GM19397 (cell line): ENCODE measurements at regions not wholly inside any gene's neighbourhood (a gene's known extent, or its start where the extent isn't known, plus 50 kb on each side); places are given as distances from the start of the nearest gene placed in this dataset.

ENCODE experiments used
- ATAC-seq: cut with Tn5 transposase; IDR thresholded peaks from one replicate; pipeline ENCODE4 v1.9.1; 2021; ENCODE audit warnings: mild to moderate bottlenecking, moderate library complexity; ENCODE audit not compliant: unreplicated experiment

DNA sequence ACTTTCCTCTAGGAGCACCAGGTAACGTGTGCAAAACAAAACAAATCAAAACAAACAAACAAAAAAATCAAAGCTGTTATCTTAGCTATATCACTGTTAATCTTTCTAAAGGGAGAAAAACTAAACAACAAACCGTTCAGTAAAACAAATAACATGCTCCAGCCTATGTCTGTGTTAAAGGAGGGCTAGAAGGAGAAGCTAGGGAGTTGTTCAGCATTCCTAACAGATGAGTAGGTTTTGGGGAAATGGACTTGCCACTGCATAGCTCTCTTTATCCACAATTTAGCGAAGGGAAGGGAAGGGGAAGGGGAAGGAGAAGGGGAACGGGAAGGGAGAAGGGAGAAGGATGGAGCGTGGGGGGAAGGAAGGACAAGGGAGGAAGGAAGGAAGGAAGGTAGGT is 134.2 kb upstream of the AKR1E2 start:
- no peak for ATAC-seq

DNA sequence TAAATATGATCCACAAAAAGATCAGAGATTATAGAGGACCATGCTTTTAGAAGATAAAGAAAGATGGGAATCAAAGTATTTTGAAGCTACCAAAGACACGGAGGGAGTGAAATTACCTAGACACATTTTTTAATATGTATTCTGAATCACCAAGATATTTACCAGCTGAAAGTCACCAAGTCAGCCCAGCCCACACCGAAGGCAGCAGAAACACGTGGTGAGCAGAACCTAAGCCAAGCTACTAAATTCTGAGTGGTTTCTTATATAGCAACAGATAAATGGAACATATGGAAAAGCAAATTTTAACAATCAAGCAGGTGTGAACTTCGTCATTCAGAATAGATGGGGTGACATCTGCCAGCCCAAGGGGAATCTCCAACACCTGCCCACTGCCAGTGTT is 134.7 kb upstream of the AKR1E2 start:
- no peak for ATAC-seq

DNA sequence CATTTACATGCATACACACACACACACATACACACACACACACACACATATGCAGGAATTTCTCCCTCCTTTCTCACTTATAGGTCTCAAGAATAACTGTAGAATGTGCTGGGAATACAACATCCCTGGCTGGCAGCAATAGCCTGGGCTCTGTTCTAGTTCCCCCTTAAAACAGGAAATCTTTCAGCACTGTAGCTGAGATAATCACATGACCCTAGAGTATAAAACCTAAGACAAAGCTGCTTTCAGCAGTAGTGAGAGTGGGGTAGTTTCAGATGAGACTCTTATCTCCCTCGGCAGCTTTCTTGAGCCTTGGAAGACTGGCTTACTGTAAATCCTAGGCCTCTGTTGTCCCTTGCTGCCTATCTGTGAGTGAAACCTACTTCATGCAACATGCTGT is 137.4 kb upstream of the AKR1E2 start:
- ATAC-seq, result no peak

DNA sequence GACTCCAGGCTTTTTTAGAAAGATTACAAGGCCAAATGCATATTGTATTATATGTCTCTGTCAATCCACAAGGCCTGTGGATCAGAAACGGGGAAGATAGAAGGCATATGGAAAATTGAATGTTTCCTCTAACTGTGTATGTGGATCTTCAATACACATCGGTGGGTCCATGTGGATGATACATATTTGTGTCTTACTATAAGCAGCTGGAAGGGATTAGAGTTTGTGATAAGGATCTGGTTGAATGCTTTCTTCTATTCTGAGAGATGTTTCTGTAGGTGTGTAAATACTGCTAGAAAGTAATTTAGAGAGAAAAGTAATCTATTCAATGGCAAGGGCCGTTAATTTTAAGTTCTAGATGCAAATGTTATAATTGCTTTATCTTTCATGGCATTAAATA is 137.8 kb upstream of the AKR1E2 start:
- no peak for ATAC-seq

DNA sequence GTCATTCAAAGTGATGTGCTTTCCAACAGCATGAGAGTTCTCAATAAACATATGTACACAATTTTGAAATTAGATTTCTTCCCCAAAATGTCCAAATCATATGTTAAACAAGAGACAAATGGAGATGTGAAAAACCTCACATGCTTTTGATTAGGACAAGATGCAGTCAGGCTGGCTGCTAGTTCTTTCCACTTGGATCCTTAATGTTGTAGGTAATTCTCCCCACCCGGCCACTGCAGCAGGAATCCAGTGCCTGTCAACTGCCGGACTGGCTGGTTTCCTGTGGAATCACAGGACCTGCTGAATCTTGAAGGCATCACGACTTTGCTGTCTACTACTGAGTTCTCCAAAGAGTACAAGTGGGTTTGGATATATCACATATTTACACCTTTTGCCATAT is 138.6 kb upstream of the AKR1E2 start:
- no peak for ATAC-seq

DNA sequence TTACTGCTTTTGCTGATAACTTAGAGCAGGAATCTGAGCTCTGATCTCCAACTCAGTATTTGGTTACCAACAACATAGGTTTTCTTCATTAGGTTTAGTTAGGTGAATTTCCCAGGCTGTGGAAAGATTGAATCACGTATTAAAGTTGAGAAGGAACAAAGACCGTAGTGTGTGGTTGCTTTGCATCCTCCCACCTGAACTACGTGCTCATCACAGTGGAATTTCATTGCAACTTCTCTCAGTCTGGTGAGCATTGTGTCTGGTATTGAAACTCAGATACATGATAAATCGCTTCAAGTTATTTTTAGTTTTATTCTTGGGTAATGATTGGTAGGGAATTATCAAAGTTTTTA is 139.4 kb upstream of the AKR1E2 start:
- no peak for ATAC-seq

DNA sequence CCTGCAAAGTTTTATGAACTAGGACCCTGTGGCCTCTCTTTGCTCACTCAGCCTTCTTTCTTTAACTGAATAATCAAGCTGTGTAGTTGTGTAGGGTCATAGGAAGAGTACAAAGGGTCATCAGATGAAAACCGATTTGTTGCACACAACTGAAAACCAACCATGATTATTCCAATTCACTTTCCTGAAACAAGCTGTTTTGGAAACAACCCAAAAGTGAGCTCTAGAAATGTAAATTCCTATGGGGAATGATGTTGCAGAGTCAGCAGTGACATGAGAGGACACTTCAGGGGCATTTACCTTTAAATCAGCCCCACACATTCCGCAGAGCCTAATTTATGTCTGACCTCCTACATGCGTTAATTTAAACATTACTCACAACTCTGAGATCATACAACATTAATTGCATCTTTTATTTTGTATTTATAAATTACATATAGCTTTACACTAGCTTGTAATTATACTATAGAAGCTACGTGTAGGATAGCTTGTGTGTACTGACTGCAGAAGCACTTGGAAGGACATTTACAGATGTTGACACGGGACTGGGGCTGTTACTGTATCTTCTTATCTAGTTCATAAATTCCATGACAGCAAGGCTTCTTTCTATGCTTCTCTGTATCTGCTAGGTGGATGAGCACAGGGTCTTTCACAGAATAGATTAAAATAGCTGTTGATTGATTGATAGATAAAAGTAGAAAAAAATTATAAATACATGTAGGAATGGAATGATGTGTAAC is 139.9 kb upstream of the AKR1E2 start:
- no peak for ATAC-seq

DNA sequence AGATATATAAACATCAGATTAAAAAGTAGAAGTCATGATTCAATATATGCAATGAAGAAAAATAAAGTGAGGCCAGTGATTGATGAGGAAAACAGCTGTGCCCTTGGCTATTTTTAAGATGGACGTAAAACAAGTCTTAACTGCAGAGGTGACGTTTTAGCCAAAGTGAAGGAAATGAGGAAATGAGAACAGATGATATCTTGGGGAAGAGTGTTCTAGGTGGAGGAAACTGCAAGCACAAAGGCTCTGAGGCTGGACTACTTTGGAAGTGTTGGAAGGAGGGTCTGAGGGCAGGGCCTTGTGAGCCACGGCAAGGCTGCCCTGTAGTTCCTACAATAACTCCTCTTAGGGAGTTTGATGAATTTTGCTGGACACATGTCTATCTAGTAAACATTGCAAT is 140.5 kb upstream of the AKR1E2 start:
- ATAC-seq, result no peak

DNA sequence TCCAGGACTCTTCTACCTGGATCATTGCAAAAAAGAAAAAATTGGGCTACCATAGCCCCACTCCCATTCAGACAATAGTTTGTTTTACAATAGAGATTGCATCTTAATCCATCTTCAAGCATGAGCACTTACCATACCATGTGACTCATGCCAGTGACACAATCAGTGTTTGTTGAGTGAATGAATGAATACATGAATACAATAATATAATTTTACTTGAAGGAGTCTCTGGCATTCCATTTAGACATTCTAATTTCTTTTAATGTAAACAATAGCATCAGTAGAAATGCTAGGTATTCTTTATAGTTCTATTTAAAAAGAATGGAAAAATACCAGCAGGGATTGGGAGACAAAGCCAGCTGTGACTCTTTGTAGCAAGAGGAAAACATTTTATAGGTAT is 141.6 kb upstream of the AKR1E2 start:
- no peak for ATAC-seq

DNA sequence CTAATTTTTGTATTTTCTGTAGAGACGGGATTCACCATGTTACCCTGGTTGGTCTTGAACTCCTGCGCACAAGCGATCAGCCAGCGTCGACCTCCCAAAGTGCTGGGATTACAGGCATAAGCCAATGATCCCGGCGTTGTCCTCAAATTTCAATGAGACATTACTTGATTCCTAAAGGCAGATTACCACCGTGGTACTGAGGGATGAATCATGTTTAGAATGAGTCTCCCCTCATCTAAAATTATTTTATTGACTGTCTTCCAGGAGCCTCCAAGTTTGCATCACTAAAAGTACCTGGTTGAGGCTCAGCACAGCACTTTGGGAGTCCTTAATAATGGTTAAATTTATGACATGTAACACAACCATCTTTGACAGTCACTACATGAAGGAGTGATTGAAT is 142.2 kb upstream of the AKR1E2 start:
- ATAC-seq, result no peak

DNA sequence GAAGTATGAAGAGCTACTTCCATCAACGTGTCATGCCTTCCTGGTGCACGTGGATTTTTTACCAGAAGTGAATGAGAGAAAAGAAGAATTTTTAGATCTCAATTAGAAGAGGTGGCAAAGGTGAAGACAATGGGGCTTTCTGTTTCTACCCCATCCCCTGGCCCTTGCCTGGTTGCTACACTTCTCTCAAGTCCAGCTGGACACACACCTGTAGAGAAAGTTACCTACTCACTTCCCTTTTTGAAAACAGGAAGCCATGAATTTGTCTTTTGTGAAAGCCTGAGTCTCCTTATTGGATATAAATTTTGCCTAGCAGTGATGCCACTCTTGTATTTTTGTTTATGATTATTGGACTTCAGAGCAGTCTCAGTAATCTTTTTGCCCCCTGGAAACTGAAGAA is 142.9 kb upstream of the AKR1E2 start:
- no peak for ATAC-seq

DNA sequence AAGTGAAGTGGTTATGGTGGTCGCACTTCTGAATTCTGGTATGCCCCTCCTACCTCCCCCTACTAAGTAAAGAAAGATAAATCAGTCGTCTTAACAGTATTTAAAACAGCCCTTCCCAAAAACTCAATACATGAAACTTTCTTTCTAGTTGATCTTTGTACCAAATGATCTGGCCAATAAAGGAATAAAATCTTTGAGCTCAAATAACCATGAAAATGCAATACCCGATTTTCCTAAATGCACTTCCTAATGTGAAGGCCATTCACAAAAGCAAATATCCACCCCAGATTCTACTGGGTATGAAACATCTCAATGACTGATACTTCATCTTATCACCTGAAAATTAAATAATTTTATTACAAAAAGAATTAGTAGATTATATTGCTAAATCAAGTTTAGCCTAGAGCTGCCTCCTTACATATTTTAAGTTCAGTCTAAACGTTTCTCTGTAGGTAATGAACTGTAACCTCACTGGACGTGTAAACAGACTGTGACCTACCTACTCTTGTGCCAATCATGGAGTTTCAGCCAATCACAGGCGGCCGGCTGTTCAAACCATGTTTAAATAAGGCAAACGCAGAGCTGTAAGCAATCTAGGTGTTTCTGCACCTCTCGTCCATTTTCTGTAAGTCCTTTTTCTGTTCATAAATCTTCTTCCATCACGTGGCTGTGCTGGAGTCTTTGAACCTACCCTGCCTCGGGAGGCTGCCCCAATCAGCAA is 146.9 kb upstream of the AKR1E2 start:
- no peak for ATAC-seq

DNA sequence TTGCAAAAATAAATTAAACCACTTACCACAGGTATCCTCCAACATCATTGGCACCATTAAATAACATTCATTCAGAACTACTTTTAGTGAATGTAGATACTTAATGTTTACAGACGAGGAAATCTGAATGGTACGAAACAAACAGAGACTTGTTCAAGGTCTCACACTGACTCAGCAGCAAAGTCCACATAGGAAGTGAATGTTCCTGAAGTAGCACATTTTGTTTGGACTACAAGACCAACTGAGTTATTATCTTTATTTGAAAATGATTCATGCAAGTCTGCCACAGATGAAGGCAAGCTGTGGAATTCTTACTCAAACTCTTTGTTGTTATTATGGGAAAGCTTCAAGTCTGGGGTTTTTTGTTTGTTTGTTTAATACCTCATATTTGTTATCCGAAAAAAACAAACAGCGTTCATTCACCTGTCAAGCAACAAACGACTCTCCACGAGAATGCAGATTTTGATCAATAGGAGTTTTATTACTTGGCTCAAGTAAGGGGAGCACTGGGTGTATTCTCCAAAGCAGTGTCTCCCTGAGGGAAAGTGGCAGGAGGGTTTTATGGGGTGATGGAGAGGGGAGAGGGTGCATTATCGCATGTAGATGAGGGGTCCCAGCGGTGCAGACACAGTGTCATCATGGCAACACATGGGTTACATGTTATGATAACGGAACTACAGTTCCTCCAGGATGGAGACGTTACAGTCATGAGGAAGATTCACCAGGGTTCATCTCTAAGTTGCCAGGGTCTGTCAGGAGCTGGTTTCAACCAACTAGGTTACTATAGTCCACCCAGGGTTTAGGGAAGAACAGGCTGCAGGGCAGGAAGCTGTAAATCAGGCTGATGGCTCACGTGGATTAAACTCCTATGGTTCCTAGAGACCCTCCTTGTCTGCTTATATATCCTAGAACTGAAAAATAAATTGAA is 147.7 kb upstream of the AKR1E2 start:
- no peak for ATAC-seq

DNA sequence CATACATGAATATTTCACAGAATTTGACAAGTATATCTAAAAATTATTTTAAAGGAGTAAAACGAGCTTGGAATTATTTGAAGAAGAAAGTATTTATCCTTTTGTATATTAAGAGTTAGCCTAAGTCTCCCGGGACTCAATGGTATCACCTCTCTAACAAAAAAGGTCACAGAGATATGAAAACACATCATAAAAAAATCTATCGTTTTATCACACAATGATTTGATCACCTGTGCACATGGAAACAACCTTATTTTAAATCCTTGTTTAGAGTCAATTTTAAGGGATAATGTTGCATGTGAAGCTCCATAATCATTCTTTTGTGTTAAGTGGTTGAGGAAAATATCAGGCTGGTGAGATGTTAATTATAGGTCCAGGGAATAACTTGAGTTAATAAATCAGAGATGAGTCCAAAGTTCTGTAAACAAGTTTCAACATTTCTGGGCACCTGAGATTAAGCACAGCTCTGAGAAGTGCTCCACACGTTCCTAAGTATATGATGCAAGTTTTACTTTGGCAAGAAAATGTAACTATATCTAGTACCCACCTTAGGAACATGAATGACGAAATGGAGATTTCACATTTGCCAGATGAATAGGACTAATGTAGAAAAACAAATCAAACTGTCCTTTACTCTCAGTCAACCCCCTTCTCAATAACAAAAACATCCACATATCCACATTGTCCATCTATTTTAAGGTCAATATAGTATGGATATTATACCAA is 148.5 kb upstream of the AKR1E2 start:
- no peak for ATAC-seq

DNA sequence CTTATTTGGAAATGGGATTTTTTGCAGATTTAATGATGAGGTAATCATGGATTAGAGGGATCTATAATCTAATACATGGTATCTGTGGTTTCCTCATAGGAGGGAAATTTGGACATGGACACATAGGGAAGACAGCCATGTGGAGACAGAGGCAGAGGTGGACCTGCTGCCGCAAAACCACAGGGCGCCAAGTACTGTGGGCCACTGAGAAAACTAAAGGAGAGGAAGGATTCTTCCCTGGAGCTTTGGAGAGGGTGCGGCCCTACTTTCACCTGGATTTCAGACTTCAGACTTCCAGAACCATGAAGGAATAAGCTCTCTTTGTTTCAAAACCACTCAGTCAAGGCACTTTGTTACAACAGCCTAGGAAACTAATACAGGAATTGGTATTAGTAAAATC is 149.4 kb upstream of the AKR1E2 start:
- ATAC-seq, result no peak

DNA sequence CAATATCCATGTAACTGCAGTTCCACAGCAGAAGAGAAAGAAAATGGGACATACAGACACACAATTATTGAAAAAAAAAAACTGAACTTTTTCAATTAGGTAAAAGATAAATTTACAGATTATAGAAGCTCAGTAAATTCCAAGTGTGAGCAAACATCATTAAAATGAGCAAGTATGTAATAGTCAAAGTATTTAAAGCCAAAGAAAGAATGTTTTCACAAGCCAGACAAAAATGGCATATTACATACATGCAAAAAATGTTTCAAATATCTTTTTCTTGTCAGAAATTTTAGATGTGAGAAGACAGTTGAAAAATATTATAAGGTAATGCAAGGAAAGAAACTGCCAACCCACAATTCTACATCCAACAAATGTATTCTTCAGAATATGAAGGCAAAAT is 150.2 kb upstream of the AKR1E2 start:
- no peak for ATAC-seq

DNA sequence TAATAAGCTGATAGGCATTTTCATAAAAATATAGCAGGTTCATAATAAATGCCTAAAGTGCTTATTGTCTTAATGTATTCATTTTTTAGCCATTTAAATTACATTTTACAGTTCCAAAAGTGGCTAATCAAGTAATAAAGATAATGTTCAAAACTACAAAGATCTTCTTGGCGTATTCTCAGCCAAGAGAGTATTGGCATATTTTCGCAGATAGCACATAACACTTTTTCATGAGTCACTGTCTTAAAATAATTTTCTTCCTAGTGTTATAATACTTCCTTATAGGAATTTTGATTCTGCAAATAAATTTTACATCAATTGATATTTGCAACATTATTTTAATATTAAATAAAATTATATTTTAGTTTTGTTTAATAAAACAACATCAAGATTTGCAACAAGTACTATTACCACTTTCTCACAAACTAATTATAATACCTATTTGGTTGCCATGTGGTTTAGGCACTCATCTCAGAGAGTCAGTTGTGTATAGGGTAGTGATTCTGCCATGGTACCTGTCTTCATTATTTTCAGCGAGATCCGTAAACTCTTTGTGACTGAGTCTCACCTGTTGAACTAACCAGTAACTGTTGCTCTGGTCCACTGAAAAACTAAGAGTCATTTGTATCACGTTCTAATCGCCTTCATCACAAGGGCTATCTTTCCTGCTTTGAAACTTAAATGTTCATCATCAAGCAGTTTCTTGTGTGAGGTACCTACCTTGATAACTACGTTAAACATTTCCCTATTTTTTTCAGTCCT is 152.5 kb upstream of the AKR1E2 start:
- no peak for ATAC-seq

DNA sequence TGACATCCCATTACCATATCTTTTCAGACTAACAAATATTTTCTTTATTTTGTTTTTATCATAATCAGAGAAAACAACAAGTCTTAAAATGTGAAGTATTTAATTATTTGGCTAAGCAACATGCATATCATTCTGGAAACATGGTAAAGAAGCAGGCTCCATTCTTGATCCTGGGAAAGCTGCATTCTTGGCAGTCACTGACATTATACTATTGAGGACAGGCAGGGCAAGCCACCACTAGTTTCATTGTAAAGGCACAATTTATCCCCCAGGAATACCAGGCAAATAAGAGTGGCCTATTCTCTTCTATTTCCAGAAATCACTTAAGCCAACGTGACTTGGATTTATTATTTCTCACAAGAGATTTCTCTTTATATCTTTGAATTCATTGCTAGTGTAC is 153.8 kb upstream of the AKR1E2 start:
- ATAC-seq, result no peak

DNA sequence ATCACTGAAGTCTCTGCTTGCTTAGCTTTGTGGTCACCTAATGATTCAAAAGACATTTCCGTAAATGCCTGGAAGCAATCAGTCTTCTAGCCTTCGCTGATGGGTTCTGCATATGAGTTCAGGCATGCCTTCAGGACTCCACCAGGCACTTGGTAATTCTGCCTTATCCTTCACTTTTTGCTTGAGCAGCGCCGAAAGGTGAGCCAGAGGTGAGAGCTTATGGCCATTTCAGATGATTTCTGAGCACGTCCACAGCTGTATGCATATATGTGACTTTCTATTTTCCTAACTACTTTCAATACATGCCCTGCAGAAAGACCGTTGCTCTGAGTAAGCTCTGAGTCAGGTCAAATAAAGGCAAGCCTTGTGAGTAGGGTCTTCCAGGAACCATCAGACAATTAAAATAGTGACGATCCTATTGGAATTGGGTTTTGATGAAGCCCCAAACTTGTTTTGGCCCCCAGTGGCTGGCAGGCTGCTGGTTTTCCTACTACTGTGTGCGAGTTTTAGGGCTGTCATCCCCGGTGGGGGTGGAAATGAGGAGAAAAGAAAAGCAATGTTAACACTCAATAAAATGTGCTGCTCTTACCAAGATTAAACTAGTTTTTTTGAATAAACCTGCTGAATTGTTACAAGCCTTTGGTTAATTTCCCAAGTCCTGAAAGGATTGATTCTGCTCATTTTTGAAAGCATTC is 154.4 kb upstream of the AKR1E2 start:
- ATAC-seq, result no peak

DNA sequence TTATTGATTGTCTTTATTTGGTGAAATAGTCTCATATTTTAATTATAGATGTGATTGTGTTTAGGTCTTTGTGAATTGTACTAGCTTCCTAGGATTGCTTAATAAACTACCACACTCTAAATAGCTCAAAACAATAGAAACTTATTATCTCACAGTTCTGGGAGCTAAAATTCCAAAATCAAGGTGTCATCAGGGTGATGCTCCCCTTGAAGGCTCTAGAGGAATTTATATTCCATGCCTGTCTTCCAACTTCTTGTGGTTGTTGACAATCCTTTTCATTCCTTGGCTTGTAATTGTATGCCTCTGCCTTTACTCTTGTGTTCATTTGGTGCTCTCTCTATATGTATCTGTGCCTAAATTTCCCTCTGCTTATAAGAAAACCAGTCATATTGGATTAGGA is 155.3 kb upstream of the AKR1E2 start:
- no peak for ATAC-seq
